GM18909 (cell line): ENCODE measurements at regions not wholly inside any gene's neighbourhood (a gene's known extent, or its start where the extent isn't known, plus 50 kb on each side); places are given as distances from the start of the nearest gene placed in this dataset.
"Not testable (repeated sequence)": the region's sequence is repeated elsewhere in the genome, so short reads cannot be mapped to it uniquely, and the experiment has no call there.

Experiments used
- ATAC-seq: cut with Tn5 transposase; IDR thresholded peaks from one replicate; pipeline ENCODE4 v1.9.1; 2021; ENCODE audit warnings: mild to moderate bottlenecking; ENCODE audit not compliant: unreplicated experiment, poor library complexity

- no peak for ATAC-seq
These were observed 250.8 kb upstream of the EDNRB start for GRCh38 chr13:78169386-78169785.

DNA sequence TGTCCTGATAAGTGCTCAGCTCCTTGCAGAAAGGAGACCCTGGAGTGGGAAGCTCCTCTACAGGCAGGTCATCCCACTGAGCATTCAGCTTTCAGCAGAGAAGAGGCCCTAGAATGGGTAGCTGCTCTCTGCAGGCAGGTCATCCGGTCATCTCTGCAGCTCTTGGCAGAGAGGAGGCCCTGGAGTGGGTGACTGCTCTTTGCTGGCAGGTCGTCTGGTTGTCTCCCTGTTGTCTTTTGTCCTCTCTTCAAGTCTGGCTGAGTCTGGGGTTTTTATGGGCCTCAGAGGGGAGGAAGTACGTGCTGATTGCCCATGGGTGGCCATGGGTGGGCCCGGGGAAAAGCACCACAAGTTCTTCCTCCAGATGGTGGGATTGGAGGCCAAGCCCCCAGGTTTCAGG is 250.3 kb upstream of the EDNRB start:
- ATAC-seq: no peak

DNA sequence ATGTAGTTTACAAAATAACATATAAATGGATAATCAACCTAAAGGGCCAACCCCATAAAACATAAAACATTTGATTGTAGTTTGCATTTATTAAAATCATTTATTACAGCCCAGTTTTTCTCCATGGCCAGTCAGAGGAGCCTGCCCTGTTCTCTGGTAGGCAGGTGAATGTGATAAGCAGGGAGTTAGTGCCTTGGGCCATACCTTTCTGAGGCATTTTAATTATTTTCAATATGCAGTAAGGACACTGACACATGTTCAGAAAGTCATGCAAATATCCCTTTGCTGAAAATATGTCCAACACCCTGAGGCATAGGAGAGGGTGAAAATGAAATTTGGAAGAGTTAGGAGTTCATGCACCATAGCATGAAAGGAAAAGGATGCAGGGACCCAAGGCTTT is 242.6 kb upstream of the EDNRB start:
- ATAC-seq: no peak

DNA sequence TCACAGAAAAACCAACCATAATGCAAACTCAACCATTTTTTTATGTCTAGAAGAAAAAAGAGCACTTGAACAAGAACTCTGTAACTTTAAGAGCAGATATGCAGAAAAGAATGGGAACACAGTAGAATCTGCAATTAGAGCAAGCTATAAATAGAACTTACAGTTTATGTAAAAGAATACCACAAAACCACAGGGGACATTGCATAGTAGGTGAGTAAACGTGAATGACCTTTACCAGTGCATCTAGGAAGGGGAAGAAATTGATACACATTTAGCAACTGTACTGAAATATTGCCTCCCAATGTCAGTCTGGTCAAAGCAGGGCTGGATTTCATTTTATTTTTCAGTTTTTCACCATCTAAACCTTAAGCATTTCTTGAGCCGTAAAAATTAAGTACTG is 242.2 kb upstream of the EDNRB start:
- ATAC-seq: no peak

DNA sequence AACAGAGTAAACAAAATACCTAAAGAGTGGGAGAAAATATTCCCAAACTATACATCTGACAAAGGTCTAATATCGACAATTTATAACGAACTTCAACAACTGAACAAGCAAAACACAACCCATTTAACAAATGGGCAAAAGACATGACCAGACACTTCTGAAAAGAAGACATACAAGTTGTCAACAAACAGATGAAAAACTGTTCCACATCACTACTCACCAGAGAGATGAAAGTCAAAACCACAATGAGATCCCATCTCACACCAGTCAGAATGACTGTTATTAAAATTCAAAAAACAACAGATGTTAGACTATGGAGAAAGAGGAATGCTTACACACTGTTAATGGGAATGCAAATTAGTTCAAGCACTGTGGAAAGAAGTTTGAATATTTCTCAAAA is 233.8 kb upstream of the EDNRB start:
- ATAC-seq: no peak

GRCh38 chr13:78147905-78148304 is 229.3 kb upstream of the EDNRB start:
- ATAC-seq: no peak

DNA sequence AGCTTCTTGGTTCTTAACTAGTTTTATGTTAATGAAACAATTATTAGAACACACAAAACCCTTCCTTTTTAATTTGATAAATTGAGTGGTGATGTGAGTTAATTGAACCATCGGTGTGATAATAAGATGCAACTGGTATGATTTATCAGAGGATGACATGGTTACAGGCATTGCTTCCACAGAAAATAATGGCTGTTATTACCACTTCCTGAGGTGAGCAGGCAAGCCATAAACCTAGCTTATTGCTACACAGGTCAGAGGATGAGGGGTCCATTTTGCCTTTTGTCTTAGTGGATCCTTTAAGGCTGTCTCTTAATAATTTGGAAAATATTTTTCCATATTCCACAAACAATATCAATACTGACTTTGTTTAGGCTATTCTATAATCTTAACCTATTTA is 226.6 kb upstream of the EDNRB start:
- no peak for ATAC-seq

GRCh38 chr13:78139765-78140164 is 221.1 kb upstream of the EDNRB start:
- ATAC-seq: no peak

- ATAC-seq: no peak
These were observed 220.1 kb upstream of the EDNRB start for GRCh38 chr13:78138756-78139155.

- peak; percentile 95 for ATAC-seq
These were observed 218.9 kb upstream of the EDNRB start for GRCh38 chr13:78137404-78138142.

- ATAC-seq: no peak
These were observed 218.3 kb upstream of the EDNRB start for GRCh38 chr13:78136966-78137365.

DNA sequence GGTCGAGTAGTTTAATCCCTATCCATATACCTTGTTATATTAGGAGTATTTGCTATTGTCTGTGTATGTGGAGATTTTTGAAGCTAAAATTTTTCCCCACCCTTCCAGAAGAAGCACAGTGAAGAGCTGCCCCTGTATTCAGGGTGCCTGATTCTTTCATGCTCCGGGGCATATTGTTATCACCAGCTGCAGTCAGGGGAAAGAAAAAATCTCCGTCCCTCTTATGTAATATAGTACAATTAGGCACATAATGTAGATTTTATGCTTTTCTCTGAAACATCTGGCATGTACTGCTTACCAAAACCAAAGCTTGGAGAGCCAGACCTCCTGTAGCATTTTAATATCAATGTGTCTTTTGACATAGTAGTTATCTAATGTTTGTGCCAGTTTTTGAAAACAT is 214.9 kb upstream of the EDNRB start:
- no peak for ATAC-seq

GRCh38 chr13:78131811-78132210 is 213.2 kb upstream of the EDNRB start:
- ATAC-seq: no peak

GRCh38 chr13:78131346-78131745 is 212.7 kb upstream of the EDNRB start:
- ATAC-seq: no peak

GRCh38 chr13:78129823-78130222 is 211.2 kb upstream of the EDNRB start:
- ATAC-seq: no peak

DNA sequence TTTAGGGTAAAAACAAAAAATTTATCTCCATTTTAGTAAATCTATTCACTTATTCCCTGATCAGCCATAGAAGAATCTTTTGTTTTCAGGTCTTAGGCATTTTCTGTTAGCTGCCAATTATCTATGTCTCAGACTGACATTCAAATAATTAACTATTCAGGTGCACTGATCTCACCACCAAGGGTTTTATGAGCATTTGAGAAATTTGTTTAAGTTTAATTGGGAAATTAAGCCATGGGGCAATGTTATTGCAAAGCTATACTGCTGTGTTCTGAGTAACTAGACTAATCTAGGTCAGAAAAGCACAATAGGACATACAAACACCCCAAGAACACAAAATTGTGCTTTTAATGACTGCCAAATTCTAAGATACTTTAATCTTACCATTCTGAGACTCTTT is 210.7 kb upstream of the EDNRB start:
- no peak for ATAC-seq

DNA sequence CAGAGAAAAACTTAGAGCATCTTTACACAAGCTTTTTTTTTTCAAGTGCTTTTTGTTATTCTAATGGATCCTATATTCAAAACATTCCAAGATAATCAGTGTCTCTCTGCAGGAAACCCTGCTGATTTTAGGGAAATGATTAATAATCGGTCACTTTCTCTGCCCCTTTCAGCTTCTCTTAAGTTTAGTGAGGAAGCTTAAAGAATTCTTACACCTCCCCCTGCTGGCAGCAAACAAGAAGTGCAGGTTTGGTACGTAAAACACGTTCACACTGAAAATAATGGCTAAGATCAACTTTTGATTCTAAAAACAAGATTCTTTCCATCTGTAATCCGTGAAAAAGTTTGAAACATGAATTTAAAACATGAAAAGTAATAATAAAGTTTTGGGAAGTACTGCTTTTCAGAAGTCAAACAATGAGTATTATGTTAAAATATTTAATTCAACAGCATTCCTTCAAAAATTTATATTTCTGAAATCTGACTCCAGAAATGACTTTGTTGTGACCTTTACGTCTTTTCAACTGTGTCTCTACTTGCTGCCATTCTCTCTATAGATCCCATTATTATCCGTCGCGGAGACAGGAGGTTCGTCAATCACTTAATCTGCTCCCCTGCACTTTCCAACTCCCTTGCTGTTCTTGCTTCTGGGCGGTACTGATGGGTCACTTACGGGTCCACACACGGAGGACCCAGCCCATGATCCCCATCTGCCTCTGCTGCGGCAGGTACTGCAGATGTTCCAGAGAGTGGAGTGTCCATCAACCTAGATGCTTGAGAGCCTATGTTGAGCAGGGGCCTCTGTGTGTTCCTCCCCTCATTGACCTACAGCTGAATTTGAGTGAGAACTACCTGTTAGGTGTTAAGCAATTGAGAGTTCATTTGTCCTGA is 203.1 kb upstream of the EDNRB start:
- peak; percentile 63 for ATAC-seq

GRCh38 chr13:78121001-78121400 is 202.4 kb upstream of the EDNRB start:
- ATAC-seq: peak; percentile 4

GRCh38 chr13:78120144-78120543 is 201.5 kb upstream of the EDNRB start:
- not testable (repeated sequence) for ATAC-seq

DNA sequence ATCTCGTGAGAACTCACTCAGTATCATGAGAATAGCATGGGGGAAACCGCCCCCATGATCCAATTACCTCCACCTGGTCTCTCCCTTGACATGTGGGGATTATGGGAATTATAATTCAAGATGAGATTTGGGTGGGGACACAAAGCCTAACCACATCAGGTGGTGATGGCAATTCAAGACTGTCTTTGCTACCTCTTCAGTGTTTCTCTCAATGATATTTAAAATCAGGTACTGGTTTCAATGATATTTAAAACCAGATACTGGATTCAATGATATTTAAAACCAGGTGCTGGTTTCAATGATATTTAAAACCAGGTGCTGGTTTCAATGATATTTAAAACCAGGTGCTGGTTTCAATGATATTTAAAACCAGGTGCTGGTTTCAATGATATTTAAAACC is 198.4 kb upstream of the EDNRB start:
- ATAC-seq: peak; percentile 41

GRCh38 chr13:78105656-78106055 is 187.0 kb upstream of the EDNRB start:
- ATAC-seq: no peak

- no peak for ATAC-seq
These were observed 185.3 kb upstream of the EDNRB start for GRCh38 chr13:78103936-78104335.
